Mesothelial cell of epicardium (in vitro differentiated cells): ENCODE measurements at regions not wholly inside any gene's neighbourhood (a gene's known extent, or its start where the extent isn't known, plus 50 kb on each side); places are given as distances from the start of the nearest gene placed in this dataset.

Source experiments
- DNase-seq, 2 experiments: peaks; one replicate each; pipeline ENCODE4 v3.0.0; 2021; ENCODE audit warnings: low spot score in 2 of 2; ENCODE audit not compliant: unreplicated experiment in 2 of 2
- H3K27ac Mint-ChIP-seq: 2 replicates; pipeline ENCODE4 v1.8.0; 2021; ENCODE audit warnings: mixed read lengths
- H3K27me3 Mint-ChIP-seq: 2 replicates; pipeline ENCODE4 v1.8.0; 2021; ENCODE audit warnings: low read depth, mixed read lengths
- H3K36me3 Mint-ChIP-seq: 2 replicates; pipeline ENCODE4 v1.8.0; 2021; ENCODE audit warnings: mixed read lengths
- H3K4me1 Mint-ChIP-seq: 2 replicates; pipeline ENCODE4 v1.8.0; 2021; ENCODE audit warnings: mixed read lengths
- H3K4me3 Mint-ChIP-seq: 2 replicates; pipeline ENCODE4 v1.8.0; 2021; ENCODE audit warnings: mild to moderate bottlenecking, moderate library complexity, mixed read lengths
- H3K9me3 Mint-ChIP-seq: 2 replicates; pipeline ENCODE4 v1.8.0; 2021; ENCODE audit warnings: mixed read lengths
- CTCF ChIP-seq: fragments of 200-600 bp; sonication (generic); IDR thresholded peaks from one replicate; pipeline ENCODE4 v1.5.0; 2021; ENCODE audit warnings: antibody characterized with exemption; ENCODE audit not compliant: unreplicated experiment

GRCh38 chr9:107627781-107628180, 138.2 kb upstream of the KLF4 start:
- peaks cover 22% of the 10 kb centered on the region for H3K4me1 Mint-ChIP-seq
- no peaks in the 10 kb centered on the region for H3K36me3 Mint-ChIP-seq
- no peaks in the 10 kb centered on the region for H3K9me3 Mint-ChIP-seq
- no peak for DNase-seq
- no peak overlapping the region for H3K27ac Mint-ChIP-seq
- H3K27me3 Mint-ChIP-seq: no peaks in the 10 kb centered on the region
- TF ChIP-seq CTCF: no peak
- H3K4me3 Mint-ChIP-seq: no peak overlapping the region

GRCh38 chr9:107626118-107626517, 136.5 kb upstream of the KLF4 start:
- no peaks in the 10 kb centered on the region for H3K27me3 Mint-ChIP-seq
- no peaks in the 10 kb centered on the region for H3K9me3 Mint-ChIP-seq
- H3K4me3 Mint-ChIP-seq: no peak overlapping the region
- no peaks in the 10 kb centered on the region for H3K36me3 Mint-ChIP-seq
- H3K27ac Mint-ChIP-seq: no peak overlapping the region
- no peak for TF ChIP-seq CTCF
- DNase-seq: no peak
- H3K4me1 Mint-ChIP-seq: peaks cover 16% of the 10 kb centered on the region

GRCh38 chr9:107625383-107625984, 135.9 kb upstream of the KLF4 start:
- H3K36me3 Mint-ChIP-seq: no peaks in the 10 kb centered on the region
- H3K27ac Mint-ChIP-seq: no peak overlapping the region
- H3K27me3 Mint-ChIP-seq: no peaks in the 10 kb centered on the region
- H3K9me3 Mint-ChIP-seq: no peaks in the 10 kb centered on the region
- no peak overlapping the region for H3K4me3 Mint-ChIP-seq
- TF ChIP-seq CTCF: no peak
- peaks cover 22% of the 10 kb centered on the region for H3K4me1 Mint-ChIP-seq
- DNase-seq: no peak

- TF ChIP-seq CTCF: no peak
- no peak overlapping the region for H3K27ac Mint-ChIP-seq
- DNase-seq: no peak
- no peak overlapping the region for H3K4me3 Mint-ChIP-seq
- no peaks in the 10 kb centered on the region for H3K36me3 Mint-ChIP-seq
- peaks cover 27% of the 10 kb centered on the region for H3K4me1 Mint-ChIP-seq
- H3K27me3 Mint-ChIP-seq: no peaks in the 10 kb centered on the region
- no peaks in the 10 kb centered on the region for H3K9me3 Mint-ChIP-seq
Observed at GRCh38 chr9:107624234-107624948, 134.8 kb upstream of the KLF4 start.

- Mint-ChIP-seq H3K27ac (no peak overlapping the region), H3K36me3 (no peaks in the 10 kb centered on the region), H3K4me3 (no peak overlapping the region), H3K9me3 (no peaks in the 10 kb centered on the region), H3K27me3 (no peaks in the 10 kb centered on the region), H3K4me1 (peaks cover 16% of the 10 kb centered on the region)
- TF ChIP-seq CTCF: no peak
- DNase-seq: no peak
Observed at GRCh38 chr9:107621436-107621835, 131.9 kb upstream of the KLF4 start.
